22Rv1 (cell line): ENCODE measurements at regions not wholly inside any gene's neighbourhood (a gene's known extent, or its start where the extent isn't known, plus 50 kb on each side); places are given as distances from the start of the nearest gene placed in this dataset.

ENCODE experiments used
- H3K27ac ChIP-seq: fragments of 450-650 bp; 2 replicates; pipeline ENCODE4 v1.5.1; 2017
- ZFX ChIP-seq: fragments of 450-650 bp; IDR thresholded peaks from 2 replicates; pipeline ENCODE4 v1.6.1; 2017; ENCODE audit warnings: antibody characterized with exemption, borderline replicate concordance
- TF ChIP-seq, protein P1 (sequence below): fragments of 450-650 bp; IDR thresholded peaks from 2 replicates; pipeline ENCODE4 v1.5.1; 2017; ENCODE audit warnings: mild to moderate bottlenecking

DNA sequence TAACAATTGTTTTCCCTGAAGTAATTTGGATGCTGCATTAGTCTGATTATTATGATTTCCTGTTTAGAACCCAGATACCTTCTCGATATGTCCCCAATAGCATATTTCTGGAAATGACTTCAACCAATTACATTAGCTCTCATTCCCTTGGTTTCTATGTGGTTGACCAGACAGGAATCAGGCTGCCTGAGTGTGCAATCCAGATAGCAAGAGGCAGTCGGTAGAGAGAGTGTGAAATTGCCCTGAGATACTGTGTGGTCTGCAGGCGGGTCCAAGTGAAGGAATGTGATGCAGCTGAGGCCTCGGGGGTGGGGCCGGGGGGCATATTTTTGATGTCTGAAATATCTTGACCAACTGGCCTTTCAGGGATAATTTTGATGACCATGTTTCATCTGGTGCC, 143.9 kb upstream of the ITGA6 start:
- no peak for TF ChIP-seq ZFX
- TF ChIP-seq, protein P1, sequence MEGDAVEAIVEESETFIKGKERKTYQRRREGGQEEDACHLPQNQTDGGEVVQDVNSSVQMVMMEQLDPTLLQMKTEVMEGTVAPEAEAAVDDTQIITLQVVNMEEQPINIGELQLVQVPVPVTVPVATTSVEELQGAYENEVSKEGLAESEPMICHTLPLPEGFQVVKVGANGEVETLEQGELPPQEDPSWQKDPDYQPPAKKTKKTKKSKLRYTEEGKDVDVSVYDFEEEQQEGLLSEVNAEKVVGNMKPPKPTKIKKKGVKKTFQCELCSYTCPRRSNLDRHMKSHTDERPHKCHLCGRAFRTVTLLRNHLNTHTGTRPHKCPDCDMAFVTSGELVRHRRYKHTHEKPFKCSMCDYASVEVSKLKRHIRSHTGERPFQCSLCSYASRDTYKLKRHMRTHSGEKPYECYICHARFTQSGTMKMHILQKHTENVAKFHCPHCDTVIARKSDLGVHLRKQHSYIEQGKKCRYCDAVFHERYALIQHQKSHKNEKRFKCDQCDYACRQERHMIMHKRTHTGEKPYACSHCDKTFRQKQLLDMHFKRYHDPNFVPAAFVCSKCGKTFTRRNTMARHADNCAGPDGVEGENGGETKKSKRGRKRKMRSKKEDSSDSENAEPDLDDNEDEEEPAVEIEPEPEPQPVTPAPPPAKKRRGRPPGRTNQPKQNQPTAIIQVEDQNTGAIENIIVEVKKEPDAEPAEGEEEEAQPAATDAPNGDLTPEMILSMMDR: no peak
- no peak overlapping the region for H3K27ac ChIP-seq

DNA sequence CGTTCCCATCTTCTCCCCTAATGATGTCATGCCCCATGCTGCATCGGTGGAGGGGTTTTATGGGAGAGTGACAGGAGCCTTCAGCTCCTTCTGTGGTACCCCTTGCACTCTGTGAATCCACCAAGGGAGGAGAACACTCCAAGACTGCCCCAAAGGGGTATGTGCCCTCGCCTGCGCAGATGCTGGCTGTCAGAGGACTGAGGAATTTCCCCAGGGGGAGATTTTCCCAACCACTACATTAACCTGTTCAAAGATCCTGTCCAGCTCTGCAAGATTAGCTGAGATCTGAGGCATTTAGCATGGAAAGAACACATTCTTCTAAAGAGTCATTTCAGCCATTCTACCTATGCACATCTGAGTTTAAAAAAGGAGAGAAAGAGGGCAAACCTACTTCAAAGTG, 143.2 kb upstream of the ITGA6 start:
- TF ChIP-seq ZFX: no peak
- TF ChIP-seq, protein P1: no peak
- no peak overlapping the region for H3K27ac ChIP-seq

DNA sequence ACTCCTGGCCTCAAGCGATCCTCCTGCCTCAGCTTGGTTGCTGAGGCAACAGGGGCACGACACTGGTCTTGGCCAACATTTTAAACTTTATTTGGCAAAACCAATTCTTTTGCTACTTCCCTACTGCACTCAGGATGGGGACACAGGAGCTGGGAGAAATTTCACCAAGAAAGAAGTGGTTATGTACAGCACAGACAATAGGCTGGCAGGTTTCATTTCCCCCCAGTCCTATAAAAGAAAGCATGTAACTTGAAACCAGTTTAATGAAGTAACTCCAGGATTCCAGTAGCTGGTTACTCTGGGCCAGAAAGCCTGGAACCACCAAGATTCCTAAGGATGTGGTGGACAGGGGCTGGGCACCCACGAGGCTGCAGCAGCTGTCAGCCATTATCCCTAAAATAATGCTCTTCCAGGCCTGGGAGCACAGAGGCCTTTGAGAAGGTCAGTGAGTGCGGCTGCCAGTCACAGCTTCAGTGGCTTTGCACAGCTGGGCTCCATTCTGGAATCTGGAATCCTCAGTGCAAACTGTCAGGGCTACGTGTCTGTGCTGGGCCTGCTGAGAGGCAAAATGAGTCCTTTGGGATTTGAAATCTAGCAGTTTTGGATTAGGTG, 142.3 kb upstream of the ITGA6 start:
- no peak overlapping the region for H3K27ac ChIP-seq
- no peak for TF ChIP-seq ZFX
- TF ChIP-seq, protein P1: no peak

DNA sequence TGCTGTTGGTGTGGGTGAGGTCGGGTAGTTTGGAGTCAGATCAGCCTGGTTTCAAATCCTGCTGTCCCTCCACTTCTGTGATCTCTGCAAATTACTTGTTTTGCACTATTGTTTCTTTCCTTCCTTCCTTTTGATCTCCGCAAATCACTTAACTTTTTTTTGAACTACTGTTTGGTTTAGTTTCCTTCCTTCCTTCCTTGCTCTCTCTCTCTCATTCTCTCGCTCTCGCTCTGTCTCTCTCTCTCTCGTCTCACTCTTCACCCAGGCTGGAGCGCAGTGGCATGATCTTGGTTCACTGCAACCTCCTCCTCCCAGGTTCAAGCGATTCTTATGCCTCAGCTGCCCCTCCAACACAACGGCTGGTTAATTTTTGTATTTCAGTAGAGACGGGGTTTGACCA, 141.6 kb upstream of the ITGA6 start:
- H3K27ac ChIP-seq: no peak overlapping the region
- TF ChIP-seq, protein P1: no peak
- no peak for TF ChIP-seq ZFX

DNA sequence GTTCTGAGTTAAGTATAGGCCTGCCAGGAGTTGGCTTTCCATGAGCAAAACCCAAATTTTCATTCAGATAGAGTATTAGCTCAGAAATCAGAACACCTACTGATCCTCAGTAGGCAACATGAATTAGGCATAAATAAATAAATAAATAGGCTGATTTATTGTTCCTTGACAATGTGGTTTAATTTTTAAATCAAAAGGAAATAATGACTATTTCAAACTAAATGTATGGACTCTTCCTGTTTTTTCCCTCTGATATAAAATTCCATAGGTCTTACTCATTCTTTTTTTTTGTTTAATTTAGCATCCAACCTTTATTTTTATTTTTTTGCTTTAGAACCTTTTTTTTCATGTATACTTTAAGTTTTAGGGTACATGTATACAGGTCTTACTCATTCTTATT, 140.2 kb upstream of the ITGA6 start:
- no peak for TF ChIP-seq ZFX
- TF ChIP-seq, protein P1: no peak
- H3K27ac ChIP-seq: no peak overlapping the region

DNA sequence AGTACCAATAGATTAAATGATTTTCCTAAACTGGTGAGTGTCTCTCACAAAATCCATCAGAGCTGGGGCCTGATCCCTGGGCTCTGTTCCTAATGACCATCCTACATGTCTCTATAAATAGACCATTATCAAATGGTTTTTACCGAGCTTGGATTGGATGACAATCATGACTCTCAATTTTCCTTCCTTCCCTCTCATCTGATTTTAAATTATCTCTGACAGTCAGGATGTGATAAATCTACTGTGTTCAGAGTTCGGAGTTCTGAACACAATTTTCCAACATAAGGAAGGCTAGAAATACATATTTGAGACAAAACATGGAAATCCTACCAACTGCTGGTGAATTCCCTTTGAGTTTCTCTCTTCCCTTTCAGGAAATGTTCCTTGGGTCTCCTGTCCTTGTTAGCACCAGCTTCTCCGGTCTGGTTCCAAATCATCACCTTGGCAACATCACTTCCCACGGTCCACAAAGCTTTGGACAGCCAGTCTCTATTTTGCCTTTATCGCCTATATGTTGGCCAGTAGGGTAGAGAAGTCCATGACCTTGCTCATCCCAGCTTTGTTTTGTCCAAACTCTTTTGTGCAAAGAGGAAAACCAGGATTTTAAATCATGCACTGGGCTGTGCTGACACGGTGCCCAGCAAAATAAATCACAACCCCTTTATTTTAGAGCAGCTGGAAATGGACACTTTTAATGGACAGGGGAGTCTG, 139.6 kb upstream of the ITGA6 start:
- no peak overlapping the region for H3K27ac ChIP-seq
- TF ChIP-seq, protein P1: no peak
- TF ChIP-seq ZFX: no peak

DNA sequence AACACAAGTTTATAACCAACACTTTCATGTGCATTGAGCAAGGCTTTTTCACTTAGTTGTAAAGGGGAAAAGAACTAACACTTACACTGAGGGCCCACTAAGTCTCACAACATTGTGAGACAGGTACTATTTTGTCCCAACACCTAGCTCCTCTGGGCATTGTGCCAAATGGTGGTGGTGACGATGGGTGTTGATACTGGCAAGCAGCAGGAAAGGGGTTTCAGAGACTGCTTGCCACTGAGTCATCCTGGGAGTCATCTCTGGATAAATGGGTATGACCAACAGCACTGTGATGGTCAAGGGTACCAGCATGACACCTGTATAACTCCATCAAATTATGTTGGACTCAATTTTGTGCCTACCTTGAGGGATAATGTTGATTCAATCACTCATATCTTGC, 138.8 kb upstream of the ITGA6 start:
- no peak for TF ChIP-seq ZFX
- TF ChIP-seq, protein P1: no peak
- no peak overlapping the region for H3K27ac ChIP-seq
